H1 (cell line): ENCODE measurements at regions not wholly inside any gene's neighbourhood (a gene's known extent, or its start where the extent isn't known, plus 50 kb on each side); places are given as distances from the start of the nearest gene placed in this dataset.

Experiments used
- EGR1 ChIP-seq: IDR thresholded peaks from 2 replicates; pipeline ENCODE4 v1.6.1; 2011; ENCODE audit warnings: low read depth, low read length, borderline replicate concordance
- PHF8 ChIP-seq: fragments of 200-600 bp; sonication (generic); conservative IDR thresholded peaks from 2 replicates; pipeline ENCODE4 v1.7.1; 2012; ENCODE audit warnings: low read depth, mild to moderate bottlenecking, inconsistent platforms, low read length, moderate library complexity
- TAF1 ChIP-seq: IDR thresholded peaks from 2 replicates; pipeline ENCODE4 v1.6.1; 2011; ENCODE audit warnings: mild to moderate bottlenecking, low read depth, low read length
- TAF7 ChIP-seq: optimal IDR thresholded peaks from 2 replicates; pipeline ENCODE3; 2011; ENCODE audit warnings: low read depth, mild to moderate bottlenecking, inconsistent platforms, low read length, moderate library complexity, borderline replicate concordance
- TBP ChIP-seq: IDR thresholded peaks from 2 replicates; pipeline ENCODE4 v1.6.1; 2011; ENCODE audit warnings: low read depth, low read length, improper control_type of control experiment

- TF ChIP-seq TBP (no peak), PHF8 (no peak), EGR1 (no peak), TAF7 (no peak), TAF1 (no peak)
- TF ChIP-seq, all 59 proteins: peak for 0
Measured at GRCh38 chr6:41440958-41441357, 105.2 kb upstream of the FOXP4 start (continued).
